H1 (cell line): ENCODE measurements at regions not wholly inside any gene's neighbourhood (a gene's known extent, or its start where the extent isn't known, plus 50 kb on each side); places are given as distances from the start of the nearest gene placed in this dataset.

Experiments used
- CTCF ChIA-PET: fragments of 300-600 bp; sonication (Branson Sonifier 250); formaldehyde crosslinking; loops from one replicate; lab custom pipeline; 2021; ENCODE audit not compliant: partially characterized antibody; lab: Charles Lee
- POLR2A ChIA-PET: fragments of 300-600 bp; sonication (Branson Sonifier 250); formaldehyde crosslinking; loops from one replicate; lab custom pipeline; 2021; ENCODE audit warnings: inconsistent platforms; ENCODE audit not compliant: partially characterized antibody; lab: Charles Lee
- DNase-seq, 2 experiments: peaks; one replicate each; pipeline versions ENCODE4 v3.0.0 to v3.0.0-alpha.2; 2010 to 2022; ENCODE audit warnings: low spot score in 2 of 2, low read depth in 1 of 2, mixed read lengths in 1 of 2
- FAIRE-seq: peaks from 2 replicates; lab custom pipeline; 2011; peaks lifted over from hg19 to GRCh38; lab: Jason Lieb, UNC
- H2AFZ ChIP-seq: 2 replicates; pipeline ENCODE4 v1.8.1; 2012; ENCODE audit warnings: low read length, inconsistent platforms
- H2AK5ac ChIP-seq: 2 replicates; pipeline ENCODE4 v1.6.1; 2013; ENCODE audit warnings: low read depth, low read length
- H2BK120ac ChIP-seq: replicated peaks from 2 replicates; pipeline ENCODE3; 2013; ENCODE audit warnings: low read depth, low read length, inconsistent platforms
- H2BK12ac ChIP-seq: 2 replicates; pipeline ENCODE4 v1.6.1; 2013; ENCODE audit warnings: low read depth, low read length
- H2BK15ac ChIP-seq: 2 replicates; pipeline ENCODE4 v1.6.1; 2013; ENCODE audit warnings: low read length
- H2BK20ac ChIP-seq: 2 replicates; pipeline ENCODE4 v1.6.1; 2013; ENCODE audit warnings: low read length
- H2BK5ac ChIP-seq: 2 replicates; pipeline ENCODE4 v1.6.1; 2013; ENCODE audit warnings: low read depth, low read length
- H3K14ac ChIP-seq: 2 replicates; pipeline ENCODE4 v1.6.1; 2013; ENCODE audit warnings: inconsistent platforms; ENCODE audit not compliant: insufficient read length
- H3K18ac ChIP-seq: 2 replicates; pipeline ENCODE4 v1.6.1; 2013; ENCODE audit warnings: low read length; ENCODE audit errors: extremely low read depth
- H3K23ac ChIP-seq: 2 replicates; pipeline ENCODE4 v1.6.1; 2013; ENCODE audit warnings: inconsistent platforms; ENCODE audit not compliant: insufficient read length
- H3K23me2 ChIP-seq: 2 replicates; pipeline ENCODE4 v1.6.1; 2013; ENCODE audit warnings: low read depth, low read length
- H3K27ac ChIP-seq: 2 replicates; pipeline ENCODE4 v1.6.1; 2011; ENCODE audit warnings: low read depth, low read length, inconsistent platforms
- H3K27me3 ChIP-seq, 4 experiments: replicated peaks in 1 of 4; 1 replicate in 1 of 4; 2 replicates in 3 of 4; pipeline versions ENCODE4 v1.6.1 to v1.8.1; 2011 to 2013; ENCODE audit warnings: low read length in 3 of 4, mild to moderate bottlenecking in 3 of 4, inconsistent platforms in 2 of 4, mixed read lengths in 2 of 4, moderate library complexity in 1 of 4; ENCODE audit not compliant: control insufficient read depth in 3 of 4, insufficient read depth in 3 of 4; ENCODE audit errors: extremely low read depth in 1 of 4
- H3K36me3 ChIP-seq, 4 experiments: 2 replicates each; pipeline versions ENCODE4 v1.6.1 to v1.8.1; 2011 to 2013; ENCODE audit warnings: mild to moderate bottlenecking in 4 of 4, low read length in 3 of 4, moderate library complexity in 2 of 4, control low read depth in 1 of 4, inconsistent platforms in 1 of 4; ENCODE audit not compliant: insufficient read depth in 4 of 4, control insufficient read depth in 2 of 4
- H3K4ac ChIP-seq: replicated peaks from 2 replicates; pipeline ENCODE3; 2013; ENCODE audit warnings: low read length, low read depth, mixed read lengths, inconsistent platforms; ENCODE audit not compliant: insufficient read length
- H3K4me1 ChIP-seq, 4 experiments: replicated peaks in 1 of 4; 1 replicate in 1 of 4; 2 replicates in 3 of 4; pipeline versions ENCODE4 v1.6.1 to v1.8.1; 2011 to 2013; ENCODE audit warnings: low read length in 3 of 4, inconsistent platforms in 2 of 4, mixed read lengths in 1 of 4; ENCODE audit not compliant: insufficient read depth in 4 of 4, control insufficient read depth in 3 of 4
- H3K4me2 ChIP-seq, 2 experiments: 2 replicates each; pipeline versions ENCODE4 v1.6.1 to v1.8.1; 2011 to 2013; ENCODE audit warnings: low read depth in 2 of 2, low read length in 2 of 2, control low read depth in 1 of 2, inconsistent platforms in 1 of 2, mild to moderate bottlenecking in 1 of 2; ENCODE audit not compliant: insufficient read depth in 1 of 2
- H3K4me3 ChIP-seq, 4 experiments: fragments of 200-600, 300-600 bp in 1 of 4; sonication (generic), shearing (Covaris generic), sonication (Bioruptor Twin) in 1 of 4; 2 replicates each; pipeline versions ENCODE4 v1.5.1 to v1.8.1; 2011 to 2016; ENCODE audit warnings: low read length in 4 of 4, low read depth in 3 of 4, control low read depth in 2 of 4, inconsistent platforms in 2 of 4, mild to moderate bottlenecking in 2 of 4, mixed read lengths in 1 of 4, moderate library complexity in 1 of 4; ENCODE audit not compliant: insufficient read depth in 2 of 4; ENCODE audit errors: extremely low read depth in 1 of 4
- H3K56ac ChIP-seq: replicated peaks from 2 replicates; pipeline ENCODE3; 2013; ENCODE audit warnings: low read depth, mild to moderate bottlenecking, mixed read lengths, low read length, inconsistent platforms; ENCODE audit not compliant: insufficient read length
- H3K79me1 ChIP-seq: 2 replicates; pipeline ENCODE4 v1.6.1; 2013; ENCODE audit warnings: low read depth, low read length, control low read depth
- H3K79me2 ChIP-seq, 2 experiments: 2 replicates each; pipeline versions ENCODE4 v1.6.1 to v1.8.1; 2012 to 2013; ENCODE audit warnings: low read length in 2 of 2, mild to moderate bottlenecking in 2 of 2, inconsistent platforms in 1 of 2; ENCODE audit not compliant: insufficient read depth in 2 of 2, control insufficient read depth in 1 of 2
- H3K9ac ChIP-seq, 4 experiments: replicated peaks in 1 of 4; 1 replicate in 1 of 4; 2 replicates in 3 of 4; pipeline versions ENCODE4 v1.6.1 to v1.8.1; 2011 to 2013; ENCODE audit warnings: low read depth in 3 of 4, low read length in 3 of 4, control low read depth in 2 of 4, mild to moderate bottlenecking in 2 of 4, moderate library complexity in 2 of 4, inconsistent platforms in 1 of 4; ENCODE audit errors: extremely low read depth in 1 of 4
- H3K9me3 ChIP-seq, 2 experiments: 2 replicates each; pipeline versions ENCODE4 v1.6.1 to v1.8.1; 2012 to 2013; ENCODE audit warnings: mild to moderate bottlenecking in 2 of 2, moderate library complexity in 2 of 2, control low read depth in 1 of 2, inconsistent platforms in 1 of 2, low read depth in 1 of 2, low read length in 1 of 2, mixed read lengths in 1 of 2; ENCODE audit not compliant: insufficient read depth in 2 of 2
- H4K20me1 ChIP-seq, 2 experiments: replicated peaks in 1 of 2; 2 replicates each; pipeline versions ENCODE3 to v1.8.1; 2011 to 2013; ENCODE audit warnings: inconsistent platforms in 2 of 2, low read length in 2 of 2, mild to moderate bottlenecking in 1 of 2; ENCODE audit not compliant: insufficient read depth in 2 of 2, control insufficient read depth in 1 of 2
- H4K5ac ChIP-seq: 2 replicates; pipeline ENCODE4 v1.6.1; 2013; ENCODE audit warnings: low read length, low read depth, mixed read lengths, inconsistent platforms; ENCODE audit not compliant: insufficient read length
- H4K8ac ChIP-seq: 2 replicates; pipeline ENCODE4 v1.8.0; 2013; ENCODE audit warnings: mild to moderate bottlenecking, moderate library complexity, low read length, inconsistent platforms; ENCODE audit not compliant: insufficient read depth; ENCODE audit errors: extremely low read depth
- H4K91ac ChIP-seq: replicated peaks from 2 replicates; pipeline ENCODE3; 2013; ENCODE audit warnings: low read length, mixed read lengths, inconsistent platforms; ENCODE audit not compliant: insufficient read length
- CHD1 ChIP-seq: IDR thresholded peaks from 2 replicates; pipeline ENCODE4 v1.6.1; 2012; ENCODE audit warnings: low read depth, low read length, improper control_type of control experiment
- KDM4A ChIP-seq: IDR thresholded peaks from one replicate; pipeline ENCODE4 v1.7.1; 2012; ENCODE audit warnings: low read depth, mild to moderate bottlenecking, moderate library complexity, low read length, inconsistent platforms; ENCODE audit not compliant: severe bottlenecking
- PHF8 ChIP-seq: fragments of 200-600 bp; sonication (generic); conservative IDR thresholded peaks from 2 replicates; pipeline ENCODE4 v1.7.1; 2012; ENCODE audit warnings: low read depth, mild to moderate bottlenecking, inconsistent platforms, low read length, moderate library complexity
- POLR2A ChIP-seq, 2 experiments: IDR thresholded peaks; 1 replicate in 1 of 2; 2 replicates in 1 of 2; pipeline ENCODE4 v1.6.1; 2011; ENCODE audit warnings: low read depth in 2 of 2, low read length in 2 of 2, mild to moderate bottlenecking in 2 of 2; ENCODE audit errors: control extremely low read depth in 1 of 2
- RFX5 ChIP-seq: IDR thresholded peaks from 2 replicates; pipeline ENCODE4 v1.6.1; 2011; ENCODE audit warnings: low read depth, low read length, improper control_type of control experiment, borderline replicate concordance
- SAP30 ChIP-seq: fragments of 300-600 bp; sonication (generic); IDR thresholded peaks from 2 replicates; pipeline ENCODE4 v1.7.1; 2012; ENCODE audit warnings: low read length, moderate library complexity, mild to moderate bottlenecking, inconsistent platforms; ENCODE audit not compliant: insufficient read depth, insufficient replicate concordance
- SP1 ChIP-seq: IDR thresholded peaks from 2 replicates; pipeline ENCODE4 v1.6.1; 2011; ENCODE audit warnings: low read depth, low read length
- YY1 ChIP-seq: IDR thresholded peaks from 2 replicates; pipeline ENCODE4 v1.6.1; 2011; ENCODE audit warnings: low read depth, mild to moderate bottlenecking, low read length
- WGBS, 2 experiments: shearing (Covaris generic) in 1 of 2; methylation state at CpG; one replicate each; pipeline versions ENCODE4 v1.1.6 to v1.1.7; 2013 to 2015; ENCODE audit warnings: low lambda C conversion rate in 2 of 2, mixed read lengths in 2 of 2, inconsistent platforms in 1 of 2, low coverage in 1 of 2, missing lambda C conversion rate in 1 of 2; ENCODE audit not compliant: insufficient replicate concordance in 2 of 2, insufficient coverage in 1 of 2, insufficient read length in 1 of 2; ENCODE audit errors: extremely low coverage in 1 of 2, missing lambda C conversion rate in 1 of 2; 5-methylcytosine and 5-hydroxymethylcytosine counted together
- TF ChIP-seq, protein P1 (sequence below), 3 experiments: IDR thresholded peaks; 1 replicate in 2 of 3; 2 replicates in 1 of 3; pipeline versions ENCODE4 v1.5.1 to v1.6.1; 2011; ENCODE audit warnings: low read length in 3 of 3, mild to moderate bottlenecking in 3 of 3, inconsistent platforms in 2 of 3, low read depth in 1 of 3, moderate library complexity in 1 of 3; ENCODE audit not compliant: insufficient read depth in 1 of 3; ENCODE audit errors: control extremely low read depth in 1 of 3

DNA sequence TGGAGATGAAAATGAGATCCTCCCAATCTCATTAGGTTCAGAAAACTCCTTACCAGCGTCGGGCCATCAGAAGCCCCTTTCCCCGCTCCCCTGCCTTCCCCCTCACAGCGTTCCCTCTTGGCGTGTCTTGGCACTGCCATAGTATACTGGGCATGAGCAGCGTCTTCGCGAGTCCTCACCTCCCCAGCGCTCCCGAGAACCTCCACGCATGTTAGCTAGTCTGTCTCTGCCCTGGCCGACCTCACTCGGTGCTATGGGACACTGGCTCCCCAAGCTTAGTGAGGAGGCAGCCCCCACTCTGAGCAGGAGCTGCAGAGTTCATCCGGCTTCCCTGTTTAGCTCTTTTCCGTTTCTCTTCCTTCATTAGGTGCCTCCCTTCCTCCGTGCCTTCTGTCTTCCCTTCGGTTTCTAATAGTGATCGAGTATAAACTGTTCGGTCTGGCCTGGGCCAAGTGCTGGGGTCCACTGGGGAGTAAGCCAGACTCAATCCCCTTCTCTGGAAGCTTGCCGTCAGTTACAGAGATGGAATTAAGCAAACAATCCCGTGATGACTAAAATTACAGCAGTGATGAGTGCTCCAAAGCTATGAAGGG, 63.8 kb upstream of the OPCML start:
- H4K91ac ChIP-seq, result no peak overlapping the region
- H2BK12ac ChIP-seq, result no peak overlapping the region
- H3K23ac ChIP-seq, result no peak overlapping the region
- no peaks in the 10 kb centered on the region for H4K20me1 ChIP-seq
- H3K4me2 ChIP-seq, result no peak overlapping the region
- H2BK5ac ChIP-seq, result no peak overlapping the region
- H2AFZ ChIP-seq, result no peak overlapping the region
- H3K79me2 ChIP-seq, result no peaks in the 10 kb centered on the region
- no peak overlapping the region for H3K4me3 ChIP-seq
- no peak overlapping the region for H2BK20ac ChIP-seq
- H3K4ac ChIP-seq, result no peak overlapping the region
- CTCF ChIA-PET, result interaction anchor here (3.5 kb wide), 1 partner anchor 20 kb away, joined by 16 read pairs; no protein-coding TSS in a partner anchor
- no peak overlapping the region for H4K5ac ChIP-seq
- peaks cover 1 to 10% (median 5%) of the 10 kb centered on the region in 4 experiments; a peak in 5 of 7 replicates for H3K4me1 ChIP-seq
- no peak for FAIRE-seq
- no peak overlapping the region for H3K18ac ChIP-seq
- no peak overlapping the region for H3K14ac ChIP-seq
- no peaks in the 10 kb centered on the region for H3K79me1 ChIP-seq
- no peaks in the 10 kb centered on the region for H3K27me3 ChIP-seq
- no peaks in the 10 kb centered on the region for H3K36me3 ChIP-seq
- no peak overlapping the region for H4K8ac ChIP-seq
- H2BK120ac ChIP-seq, result no peak overlapping the region
- no peak overlapping the region for H2BK15ac ChIP-seq
- no peak overlapping the region for H3K56ac ChIP-seq
- DNase-seq, result no peak
- POLR2A ChIA-PET, result no interaction called here
- no peaks in the 10 kb centered on the region for H3K9me3 ChIP-seq
- WGBS, 2 experiments, result 94% methylated on average over 21 of the region's 21 CpGs; no CpG with 5 or more reads in 1 of the 2 experiments
- H3K23me2 ChIP-seq, result no peaks in the 10 kb centered on the region
- H3K27ac ChIP-seq, result no peak overlapping the region
- no peak overlapping the region for H3K9ac ChIP-seq
- no peak overlapping the region for H2AK5ac ChIP-seq
- TF ChIP-seq SAP30 (no peak), KDM4A (no peak), PHF8 (no peak), YY1 (no peak), RFX5 (no peak), SP1 (no peak), POLR2A (IDR thresholded peaks at IDR 0.05; ENCODE audit: control extremely low read depth in 1 of 2, low read depth in 2 of 2, low read length in 2 of 2) (no peak), CHD1 (no peak)
- TF ChIP-seq, protein P1, sequence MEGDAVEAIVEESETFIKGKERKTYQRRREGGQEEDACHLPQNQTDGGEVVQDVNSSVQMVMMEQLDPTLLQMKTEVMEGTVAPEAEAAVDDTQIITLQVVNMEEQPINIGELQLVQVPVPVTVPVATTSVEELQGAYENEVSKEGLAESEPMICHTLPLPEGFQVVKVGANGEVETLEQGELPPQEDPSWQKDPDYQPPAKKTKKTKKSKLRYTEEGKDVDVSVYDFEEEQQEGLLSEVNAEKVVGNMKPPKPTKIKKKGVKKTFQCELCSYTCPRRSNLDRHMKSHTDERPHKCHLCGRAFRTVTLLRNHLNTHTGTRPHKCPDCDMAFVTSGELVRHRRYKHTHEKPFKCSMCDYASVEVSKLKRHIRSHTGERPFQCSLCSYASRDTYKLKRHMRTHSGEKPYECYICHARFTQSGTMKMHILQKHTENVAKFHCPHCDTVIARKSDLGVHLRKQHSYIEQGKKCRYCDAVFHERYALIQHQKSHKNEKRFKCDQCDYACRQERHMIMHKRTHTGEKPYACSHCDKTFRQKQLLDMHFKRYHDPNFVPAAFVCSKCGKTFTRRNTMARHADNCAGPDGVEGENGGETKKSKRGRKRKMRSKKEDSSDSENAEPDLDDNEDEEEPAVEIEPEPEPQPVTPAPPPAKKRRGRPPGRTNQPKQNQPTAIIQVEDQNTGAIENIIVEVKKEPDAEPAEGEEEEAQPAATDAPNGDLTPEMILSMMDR (IDR thresholded peaks at IDR 0.05; ENCODE audit: control extremely low read depth in 1 of 3, insufficient read depth in 1 of 3, low read depth in 1 of 3, low read length in 3 of 3), result no peak
